ENCODE measurements at regions not wholly inside any gene's neighbourhood (a gene's known extent, or its start where the extent isn't known, plus 50 kb on each side); places are given as distances from the start of the nearest gene placed in this dataset.
A peak's percentile ranks its signal among the peaks of the same experiment; 100 is the strongest.

- ChIA-PET POLR2A (no interaction called here), CTCF (interaction anchor here (1.7 kb wide), 1 partner anchor 117 kb away, joined by 3 read pairs; no protein-coding TSS in a partner anchor)
- H3K36me3 ChIP-seq (ENCODE audit: control insufficient read depth, insufficient read depth, low read length): no peaks in the 10 kb centered on the region
- no peak overlapping the region for H3K4me3 ChIP-seq (ENCODE audit: low read depth, low read length)
- DNase-seq (ENCODE audit: low read depth): no peak
- no peaks in the 10 kb centered on the region for H3K27me3 ChIP-seq (ENCODE audit: control insufficient read depth, insufficient read depth, low read length)
- no peak for TF ChIP-seq CTCF (IDR thresholded peaks at IDR 0.05; ENCODE audit: insufficient read depth, low read depth, low read length)
Measured at GRCh38 chr4:73317092-73317491, 58.5 kb upstream of the ANKRD17 start.

DNA sequence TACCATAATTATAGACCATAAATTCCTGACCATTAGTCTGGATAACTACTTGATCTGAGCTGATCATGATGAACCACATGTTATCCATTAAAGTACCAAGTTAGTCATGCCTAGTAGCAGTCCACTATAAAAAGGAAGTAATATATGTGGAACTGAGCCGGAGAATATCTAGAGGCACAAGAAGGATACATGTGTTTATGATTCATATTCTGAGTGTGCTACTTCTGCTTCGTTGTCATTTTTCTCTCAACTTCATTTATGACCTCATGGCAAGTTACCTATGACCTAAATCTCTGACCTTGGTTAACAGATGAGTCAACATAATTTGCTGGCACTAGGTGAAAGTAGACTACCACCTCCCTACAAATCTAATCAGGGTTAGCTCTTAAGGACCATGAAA lies 56.5 kb upstream of the ANKRD17 start:
- H3K36me3 ChIP-seq (ENCODE audit: control insufficient read depth, insufficient read depth, low read length): no peaks in the 10 kb centered on the region
- peak; percentile 47 for DNase-seq (ENCODE audit: low read depth)
- no peak for TF ChIP-seq CTCF (IDR thresholded peaks at IDR 0.05; ENCODE audit: insufficient read depth, low read depth, low read length)
- POLR2A ChIA-PET: no interaction called here
- H3K4me3 ChIP-seq (ENCODE audit: low read depth, low read length): no peak overlapping the region
- CTCF ChIA-PET: interaction anchor here (1.5 to 1.9 kb wide), 2 partner anchors 132 to 606 kb away, joined by 4 to 10 read pairs; no protein-coding TSS in a partner anchor
- no peaks in the 10 kb centered on the region for H3K27me3 ChIP-seq (ENCODE audit: control insufficient read depth, insufficient read depth, low read length)

DNA sequence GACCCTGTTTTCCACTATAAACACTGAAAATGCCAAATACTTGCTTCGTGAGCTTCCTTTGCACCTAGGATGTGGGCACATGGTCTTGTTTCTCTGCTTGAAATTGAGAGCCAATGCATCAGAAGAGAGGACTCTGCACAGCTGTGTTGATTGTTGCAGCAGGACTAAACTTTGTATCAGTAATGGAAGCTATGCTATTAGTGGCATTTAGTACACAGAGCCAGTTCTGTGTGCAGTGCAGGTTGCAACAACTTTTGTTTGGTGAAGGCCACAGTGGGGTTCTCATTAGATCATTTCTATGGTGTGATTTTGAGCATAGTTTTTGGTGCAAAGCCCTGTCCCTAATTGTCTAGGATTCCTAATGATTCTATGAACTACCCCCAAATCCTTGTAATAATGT lies 54.4 kb upstream of the ANKRD17 start:
- no peak for DNase-seq (ENCODE audit: low read depth)
- ChIA-PET POLR2A (no interaction called here), CTCF (interaction anchor here (0.6 to 2.1 kb wide), 8 partner anchors 28 to 510 kb away, joined by 3 to 14 read pairs (median 4); no protein-coding TSS in a partner anchor)
- TF ChIP-seq CTCF (IDR thresholded peaks at IDR 0.05; ENCODE audit: insufficient read depth, low read depth, low read length): no peak
- H3K36me3 ChIP-seq (ENCODE audit: control insufficient read depth, insufficient read depth, low read length): no peaks in the 10 kb centered on the region
- H3K4me3 ChIP-seq (ENCODE audit: low read depth, low read length): no peak overlapping the region
- H3K27me3 ChIP-seq (ENCODE audit: control insufficient read depth, insufficient read depth, low read length): no peaks in the 10 kb centered on the region

DNA sequence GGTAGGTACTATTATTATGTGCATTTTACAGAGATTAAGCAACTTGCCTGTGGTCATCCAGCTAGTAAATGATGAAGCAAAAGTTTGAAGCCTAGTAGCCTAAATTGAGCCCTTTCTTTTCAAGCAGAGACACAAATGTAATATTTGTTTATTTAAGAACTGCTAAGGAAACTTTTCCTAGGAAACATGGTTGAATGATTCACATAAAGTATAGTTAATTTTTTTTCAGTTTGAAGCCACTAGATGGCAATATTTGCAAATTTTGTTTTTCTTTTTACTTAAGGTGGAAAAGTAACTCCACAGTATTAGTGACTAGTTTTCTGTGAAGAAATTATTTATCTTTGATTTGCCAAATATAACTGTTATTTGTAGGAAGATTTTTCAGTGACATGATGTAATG lies 52.8 kb upstream of the ANKRD17 start:
- ChIA-PET POLR2A (no interaction called here), CTCF (interaction anchor here (0.9 to 2.1 kb wide), 6 partner anchors 15 to 342 kb away, joined by 3 to 14 read pairs (median 4); no protein-coding TSS in a partner anchor)
- peak; percentile 35 for TF ChIP-seq CTCF (IDR thresholded peaks at IDR 0.05; ENCODE audit: insufficient read depth, low read depth, low read length)
- no peak for DNase-seq (ENCODE audit: low read depth)
- no peak overlapping the region for H3K4me3 ChIP-seq (ENCODE audit: low read depth, low read length)
- H3K36me3 ChIP-seq (ENCODE audit: control insufficient read depth, insufficient read depth, low read length): no peaks in the 10 kb centered on the region
- H3K27me3 ChIP-seq (ENCODE audit: control insufficient read depth, insufficient read depth, low read length): no peaks in the 10 kb centered on the region

DNA sequence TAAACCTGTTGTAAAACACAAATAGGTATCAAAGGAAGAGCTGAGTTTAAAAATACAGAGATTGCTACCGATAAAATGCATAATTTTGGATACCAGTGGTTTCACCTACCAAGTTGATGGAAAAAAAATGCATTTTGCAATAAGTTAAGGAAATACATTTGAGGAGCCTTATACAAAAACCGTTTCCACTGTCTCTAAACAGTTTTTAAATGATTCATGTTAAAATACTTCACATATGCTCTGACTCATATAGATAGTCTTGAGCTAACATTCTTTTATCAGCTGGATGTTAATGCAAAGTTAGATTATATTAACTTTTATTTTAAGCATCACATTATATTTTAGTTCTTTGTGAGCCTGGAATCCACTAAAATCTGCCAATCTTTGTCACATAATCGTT lies 50.6 kb upstream of the ANKRD17 start:
- no peak for TF ChIP-seq CTCF (IDR thresholded peaks at IDR 0.05; ENCODE audit: insufficient read depth, low read depth, low read length)
- no peak for DNase-seq (ENCODE audit: low read depth)
- no peaks in the 10 kb centered on the region for H3K27me3 ChIP-seq (ENCODE audit: control insufficient read depth, insufficient read depth, low read length)
- no peak overlapping the region for H3K4me3 ChIP-seq (ENCODE audit: low read depth, low read length)
- no peaks in the 10 kb centered on the region for H3K36me3 ChIP-seq (ENCODE audit: control insufficient read depth, insufficient read depth, low read length)
- POLR2A ChIA-PET: no interaction called here
- CTCF ChIA-PET: interaction anchor here (0.7 to 2.1 kb wide), 6 partner anchors 12 to 1000 kb away, joined by 3 to 8 read pairs (median 3); no protein-coding TSS in a partner anchor

Data from BJ (cell line).